IMR-90 (cell line): ENCODE measurements at regions not wholly inside any gene's neighbourhood (a gene's known extent, or its start where the extent isn't known, plus 50 kb on each side); places are given as distances from the start of the nearest gene placed in this dataset.

Source experiments
- ATAC-seq: fragments of 200-7000 bp; cut with Tn5 transposase; 2 replicates; pipeline ENCODE4 v1.9.1; 2020; ENCODE audit warnings: low read depth, mild to moderate bottlenecking, moderate library complexity
- BruUV-seq: library from RNA; stranded (reverse); fragments of 400-500 nt; replicated peaks from 2 replicates; lab custom pipeline; 2021; lab: Mats Ljungman, UMichigan
- CTCF ChIA-PET: fragments of 300-600 bp; formaldehyde crosslinking; extraction: SDS; loops from one replicate; lab custom pipeline; 2021; ENCODE audit warnings: antibody characterized with exemption; lab: Yijun Ruan, JAX
- POLR2A ChIA-PET: fragments of 300-600 bp; sonication (Branson Sonifier 250); formaldehyde crosslinking; loops from one replicate; lab custom pipeline; 2022; ENCODE audit warnings: antibody characterized with exemption; ENCODE audit not compliant: unreplicated experiment; lab: Charles Lee
- DNase-seq: peaks from one replicate; pipeline ENCODE4 v3.0.0; 2013
- H2AFZ ChIP-seq: replicated peaks from 2 replicates; pipeline ENCODE3; 2013; ENCODE audit warnings: low read length, mild to moderate bottlenecking; ENCODE audit not compliant: poor library complexity
- H2AK5ac ChIP-seq: 2 replicates; pipeline ENCODE4 v1.6.1; 2013; ENCODE audit warnings: low read depth, low read length, inconsistent platforms
- H2AK9ac ChIP-seq: replicated peaks from 2 replicates; pipeline ENCODE3; 2013; ENCODE audit warnings: mild to moderate bottlenecking, low read depth, low read length, moderate library complexity; ENCODE audit not compliant: poor library complexity
- H2BK120ac ChIP-seq: 2 replicates; pipeline ENCODE4 v1.6.1; 2013; ENCODE audit warnings: low read depth, low read length, inconsistent platforms
- H2BK15ac ChIP-seq: 3 replicates; pipeline ENCODE4 v1.6.1; 2013; ENCODE audit warnings: low read depth, low read length, inconsistent platforms
- H2BK20ac ChIP-seq: 2 replicates; pipeline ENCODE4 v1.6.1; 2013; ENCODE audit warnings: low read depth, mild to moderate bottlenecking, inconsistent platforms, low read length, moderate library complexity
- H2BK5ac ChIP-seq: 2 replicates; pipeline ENCODE4 v1.6.1; 2013; ENCODE audit warnings: mild to moderate bottlenecking, low read depth, low read length, inconsistent platforms; ENCODE audit not compliant: poor library complexity, severe bottlenecking
- H3K14ac ChIP-seq: replicated peaks from 2 replicates; pipeline ENCODE4 v1.6.1; 2013; ENCODE audit warnings: low read depth, low read length, inconsistent platforms
- H3K18ac ChIP-seq: 2 replicates; pipeline ENCODE4 v1.6.1; 2013; ENCODE audit warnings: low read depth, low read length, control low read depth
- H3K23ac ChIP-seq: 2 replicates; pipeline ENCODE4 v1.6.1; 2013; ENCODE audit warnings: low read depth, low read length, inconsistent platforms
- H3K27ac ChIP-seq: 2 replicates; pipeline ENCODE4 v1.5.1; 2013; ENCODE audit warnings: mild to moderate bottlenecking, control low read depth, low read length; ENCODE audit not compliant: insufficient read depth
- H3K27me3 ChIP-seq: 2 replicates; pipeline ENCODE4 v1.6.1; 2013; ENCODE audit warnings: low read length; ENCODE audit not compliant: control insufficient read depth, insufficient read depth
- H3K36me3 ChIP-seq: 2 replicates; pipeline ENCODE4 v1.6.1; 2013; ENCODE audit warnings: low read length, mixed read lengths; ENCODE audit not compliant: control insufficient read depth, insufficient read depth
- H3K4ac ChIP-seq: 2 replicates; pipeline ENCODE4 v1.6.1; 2013; ENCODE audit warnings: low read depth, low read length, inconsistent platforms
- H3K4me1 ChIP-seq: 2 replicates; pipeline ENCODE4 v1.6.1; 2013; ENCODE audit warnings: low read length, mixed read lengths; ENCODE audit not compliant: control insufficient read depth, insufficient read depth
- H3K4me2 ChIP-seq: 2 replicates; pipeline ENCODE4 v1.6.1; 2013; ENCODE audit warnings: low read depth, mild to moderate bottlenecking, control low read depth, low read length, moderate library complexity
- H3K4me3 ChIP-seq: 2 replicates; pipeline ENCODE4 v1.5.1; 2013; ENCODE audit warnings: low read depth, mild to moderate bottlenecking, control low read depth, low read length, moderate library complexity; ENCODE audit not compliant: insufficient read depth
- H3K56ac ChIP-seq: 2 replicates; pipeline ENCODE4 v1.6.1; 2013; ENCODE audit warnings: low read length, inconsistent platforms; ENCODE audit not compliant: insufficient read depth; ENCODE audit errors: extremely low read depth
- H3K79me1 ChIP-seq, 2 experiments: 2 replicates each; pipeline ENCODE4 v1.6.1; 2013; ENCODE audit warnings: low read length in 2 of 2, inconsistent platforms in 1 of 2, low read depth in 1 of 2
- H3K9ac ChIP-seq: 2 replicates; pipeline ENCODE4 v1.6.1; 2013; ENCODE audit warnings: low read depth, low read length, control low read depth
- H3K9me1 ChIP-seq: 2 replicates; pipeline ENCODE4 v1.6.1; 2013; ENCODE audit warnings: low read length, inconsistent platforms; ENCODE audit not compliant: insufficient read depth
- H3K9me3 ChIP-seq: 2 replicates; pipeline ENCODE4 v1.6.1; 2013; ENCODE audit warnings: low read length; ENCODE audit not compliant: control insufficient read depth, insufficient read depth
- H4K20me1 ChIP-seq: 2 replicates; pipeline ENCODE4 v1.6.1; 2013; ENCODE audit warnings: low read length, inconsistent platforms; ENCODE audit not compliant: insufficient read depth
- H4K5ac ChIP-seq: 2 replicates; pipeline ENCODE4 v1.6.1; 2013; ENCODE audit warnings: mild to moderate bottlenecking, low read depth, low read length, control low read depth
- H4K8ac ChIP-seq, 2 experiments: 2 replicates each; pipeline ENCODE4 v1.6.1; 2013; ENCODE audit warnings: low read depth in 2 of 2, low read length in 2 of 2, control low read depth in 1 of 2, inconsistent platforms in 1 of 2
- H4K91ac ChIP-seq: 2 replicates; pipeline ENCODE4 v1.6.1; 2013; ENCODE audit warnings: low read depth, low read length, inconsistent platforms; ENCODE audit not compliant: insufficient read depth
- BHLHE40 ChIP-seq: fragments of 150-350 bp; IDR thresholded peaks from 2 replicates; pipeline ENCODE4 v1.6.1; 2016; ENCODE audit warnings: mild to moderate bottlenecking, low read depth, low read length
- CEBPB ChIP-seq: IDR thresholded peaks from 2 replicates; pipeline ENCODE4 v1.6.1; 2012; ENCODE audit warnings: low read depth, low read length, improper control_type of control experiment
- CHD1 ChIP-seq: IDR thresholded peaks from 2 replicates; pipeline ENCODE4 v1.6.1; 2012; ENCODE audit warnings: low read depth, low read length, improper control_type of control experiment
- CTCF ChIP-seq: conservative IDR thresholded peaks from 2 replicates; pipeline ENCODE4 v1.5.1; 2012; ENCODE audit warnings: mild to moderate bottlenecking, low read depth, low read length, improper control_type of control experiment
- ELK1 ChIP-seq: fragments of 150-350 bp; IDR thresholded peaks from 2 replicates; pipeline ENCODE4 v1.6.1; 2016; ENCODE audit warnings: low read depth, mild to moderate bottlenecking, low read length, moderate library complexity, borderline replicate concordance
- FOS ChIP-seq: fragments of 150-350 bp; IDR thresholded peaks from 2 replicates; pipeline ENCODE4 v1.6.1; 2016; ENCODE audit warnings: low read depth, low read length
- MAFK ChIP-seq: IDR thresholded peaks from 2 replicates; pipeline ENCODE4 v1.6.1; 2012; ENCODE audit warnings: low read depth, low read length, improper control_type of control experiment
- MAZ ChIP-seq: IDR thresholded peaks from 2 replicates; pipeline ENCODE4 v1.6.1; 2012; ENCODE audit warnings: low read depth, mild to moderate bottlenecking, low read length, improper control_type of control experiment, moderate library complexity, borderline replicate concordance
- MXI1 ChIP-seq: IDR thresholded peaks from 2 replicates; pipeline ENCODE4 v1.6.1; 2012; ENCODE audit warnings: low read depth, mild to moderate bottlenecking, low read length, moderate library complexity, borderline replicate concordance
- NFE2L2 ChIP-seq: fragments of 150-350 bp; IDR thresholded peaks from 2 replicates; pipeline ENCODE4 v1.6.1; 2016; ENCODE audit warnings: low read depth, mild to moderate bottlenecking, low read length
- POLR2A ChIP-seq: IDR thresholded peaks from 2 replicates; pipeline ENCODE4 v1.6.1; 2012; ENCODE audit warnings: mild to moderate bottlenecking, low read depth, low read length
- RAD21 ChIP-seq: IDR thresholded peaks from 2 replicates; pipeline ENCODE4 v1.6.1; 2012; ENCODE audit warnings: low read length, improper control_type of control experiment
- RCOR1 ChIP-seq: IDR thresholded peaks from 2 replicates; pipeline ENCODE4 v1.6.1; 2012; ENCODE audit warnings: mild to moderate bottlenecking, low read length, improper control_type of control experiment; ENCODE audit not compliant: insufficient replicate concordance
- RFX5 ChIP-seq: IDR thresholded peaks from 2 replicates; pipeline ENCODE4 v1.8.0; 2012; ENCODE audit warnings: low read depth, mild to moderate bottlenecking, low read length, moderate library complexity
- SMC3 ChIP-seq: fragments of 150-350 bp; IDR thresholded peaks from 2 replicates; pipeline ENCODE4 v1.6.1; 2016; ENCODE audit warnings: low read depth, mild to moderate bottlenecking, antibody characterized with exemption, low read length, moderate library complexity
- USF2 ChIP-seq: fragments of 150-350 bp; IDR thresholded peaks from 2 replicates; pipeline ENCODE4 v1.6.1; 2017; ENCODE audit warnings: mild to moderate bottlenecking, antibody characterized with exemption, low read length, low read depth
- WGBS, 2 experiments: methylation state at CpG; one replicate each; pipeline versions ENCODE4 v1.1.5 to v1.1.7; 2013; ENCODE audit warnings: missing lambda C conversion rate in 2 of 2; ENCODE audit not compliant: insufficient read length in 1 of 2; ENCODE audit errors: extremely low coverage in 2 of 2; 5-methylcytosine and 5-hydroxymethylcytosine counted together
- dilution Hi-C: fragments of 300-500 bp; cut with HindIII; formaldehyde crosslinking; loops from one replicate; pipeline ENCODE4 v1.14.3; 2018; ENCODE audit warnings: low sequenced_read_pairs; ENCODE audit not compliant: unreplicated experiment
- in situ Hi-C: fragments of 300-500 bp; cut with MboI; formaldehyde crosslinking; loops from 3 replicates; pipeline ENCODE4 v1.14.3; 2019; ENCODE audit warnings: low sequenced_read_pairs, inconsistent platforms, mixed read lengths
- intact Hi-C: fragments of 100-400 bp; cut with micrococcal nuclease; formaldehyde crosslinking; loops from 2 replicates; pipeline ENCODE4 v1.10.0; 2022

- in situ Hi-C loops: no loop called here
- no peak overlapping the region for H2AK5ac ChIP-seq
- no peak overlapping the region for H3K9ac ChIP-seq
- BruUV-seq: no TSS peak
- dilution Hi-C loops: no loop called here
- no peak overlapping the region for H2BK20ac ChIP-seq
- no peak overlapping the region for H3K4me3 ChIP-seq
- no peak for DNase-seq
- no peaks in the 10 kb centered on the region; the same call in none of the 2 replicates for H3K9me1 ChIP-seq
- H3K9me3 ChIP-seq: no peaks in the 10 kb centered on the region; the same call in 1 of the 2 replicates
- H3K27ac ChIP-seq: no peak overlapping the region
- H3K14ac ChIP-seq: no peak overlapping the region
- no CpG with 5 or more reads among the region's 2 CpGs for WGBS, 2 experiments
- ChIA-PET POLR2A (no interaction called here), CTCF (no interaction called here)
- no peak overlapping the region for H3K4me2 ChIP-seq
- no peaks in the 10 kb centered on the region for H3K36me3 ChIP-seq
- H2AFZ ChIP-seq: no peak overlapping the region
- H4K5ac ChIP-seq: no peak overlapping the region
- H4K91ac ChIP-seq: no peak overlapping the region
- ATAC-seq: no peak
- H3K4ac ChIP-seq: no peak overlapping the region
- no peak overlapping the region for H2AK9ac ChIP-seq
- no peak overlapping the region for H2BK15ac ChIP-seq
- no peaks in the 10 kb centered on the region for H3K79me1 ChIP-seq
- no peak overlapping the region for H3K18ac ChIP-seq
- H4K20me1 ChIP-seq: no peaks in the 10 kb centered on the region
- H3K56ac ChIP-seq: no peak overlapping the region
- TF ChIP-seq CTCF: no peak
- TF ChIP-seq MAZ: no peak
- no peak for TF ChIP-seq NFE2L2
- TF ChIP-seq MXI1: no peak
- no peak for TF ChIP-seq RCOR1
- TF ChIP-seq CHD1: no peak
- no peak for TF ChIP-seq RFX5
- TF ChIP-seq BHLHE40: no peak
- no peak for TF ChIP-seq USF2
- TF ChIP-seq POLR2A: no peak
- TF ChIP-seq CEBPB: no peak
- TF ChIP-seq FOS: no peak
- TF ChIP-seq MAFK: no peak
- no peak for TF ChIP-seq ELK1
- no peak for TF ChIP-seq RAD21
- no peak for TF ChIP-seq SMC3
- no peak overlapping the region for H4K8ac ChIP-seq
- H3K27me3 ChIP-seq: no peaks in the 10 kb centered on the region
- peaks cover 2% of the 10 kb centered on the region; the same call in 1 of the 2 replicates for H3K4me1 ChIP-seq
- no peak overlapping the region for H3K23ac ChIP-seq
- intact Hi-C loops: no loop called here
- H2BK5ac ChIP-seq: no peak overlapping the region
- H2BK120ac ChIP-seq: no peak overlapping the region
Measured at GRCh38 chr2:226625946-226626345, 173.7 kb downstream of the IRS1 start.
